Stimulated activated CD4-positive, alpha-beta T cell treated with anti-CD3 and anti-CD28 coated beads, Interleukin-4, amount 100 ng/mL, for 1 hour (primary cell): ENCODE measurements at regions not wholly inside any gene's neighbourhood (a gene's known extent, or its start where the extent isn't known, plus 50 kb on each side); places are given as distances from the start of the nearest gene placed in this dataset.

Experiments used
- DNase-seq: peaks from one replicate; pipeline ENCODE4 v3.0.0-alpha.2; 2020

DNA sequence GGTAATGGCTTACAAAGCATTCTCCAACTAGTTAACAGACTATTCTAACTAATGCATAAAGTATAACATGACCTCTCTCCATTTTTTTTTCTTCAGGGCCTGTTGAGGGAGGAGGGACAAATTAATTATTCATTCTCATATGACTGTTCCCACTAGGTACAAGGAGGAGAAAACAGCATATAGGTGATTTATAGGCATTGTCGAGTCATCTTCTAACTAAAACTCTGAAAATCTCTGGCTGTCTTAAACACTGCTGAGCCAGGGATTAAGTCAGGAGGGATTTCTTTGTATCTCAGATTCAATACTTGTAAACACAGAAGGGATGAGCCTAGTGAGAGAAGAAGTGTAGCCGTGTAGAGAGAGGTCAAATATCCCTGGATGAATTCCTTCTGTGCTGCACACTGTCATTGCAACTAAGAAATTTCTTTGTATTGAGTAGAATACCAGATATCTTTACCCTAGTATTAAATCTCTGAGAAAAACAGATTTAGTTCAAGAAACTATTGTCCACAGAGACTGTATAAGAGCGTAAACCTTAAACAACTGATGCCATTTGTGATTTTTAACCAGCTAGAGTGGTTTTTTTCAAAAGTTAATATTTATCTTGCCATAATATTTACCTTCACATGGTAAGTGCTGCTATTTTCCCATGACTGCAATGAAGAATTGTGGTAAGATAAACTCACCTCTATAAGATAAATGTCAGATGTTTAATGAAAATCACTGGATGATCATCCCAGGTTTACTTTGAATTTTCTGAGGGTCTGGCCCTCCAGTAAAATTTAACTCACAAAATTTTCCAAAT lies 465.3 kb downstream of the RWDD3 start:
- DNase-seq: no peak

DNA sequence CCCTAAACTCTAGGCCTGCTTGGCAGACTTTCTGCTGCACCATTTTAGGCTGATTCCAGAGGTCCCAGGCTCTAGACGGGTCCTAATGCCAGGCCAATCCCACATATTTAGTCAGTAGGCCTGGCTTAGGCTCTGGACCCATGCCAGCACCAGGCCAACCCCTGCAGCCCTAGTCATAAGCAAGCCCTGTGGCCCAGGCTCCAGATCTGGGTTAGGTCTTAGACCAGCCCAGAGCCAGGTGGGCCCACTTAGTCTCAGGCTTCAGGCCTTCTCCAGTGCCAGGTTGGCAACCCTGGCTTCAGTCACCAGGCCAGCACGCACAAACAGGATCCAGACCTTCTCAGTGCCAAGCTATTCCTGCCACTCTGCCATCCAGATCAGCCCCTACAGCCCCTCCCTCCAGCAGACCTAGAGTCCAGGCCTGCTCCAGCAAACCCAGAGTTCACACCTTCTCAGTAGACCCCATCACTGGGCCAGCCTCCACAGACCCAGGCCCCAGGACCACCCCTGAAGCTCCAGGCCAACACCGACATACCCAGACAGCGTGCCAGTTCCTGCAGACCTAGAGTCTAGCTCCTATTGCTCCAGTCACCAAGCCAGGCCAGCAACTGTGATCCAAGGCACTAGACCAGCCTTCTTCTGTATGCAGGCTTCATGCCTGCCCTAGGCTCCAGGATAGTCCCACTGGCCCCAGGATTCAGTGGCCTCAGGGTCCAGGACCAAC lies 467.6 kb downstream of the RWDD3 start:
- no peak for DNase-seq

DNA sequence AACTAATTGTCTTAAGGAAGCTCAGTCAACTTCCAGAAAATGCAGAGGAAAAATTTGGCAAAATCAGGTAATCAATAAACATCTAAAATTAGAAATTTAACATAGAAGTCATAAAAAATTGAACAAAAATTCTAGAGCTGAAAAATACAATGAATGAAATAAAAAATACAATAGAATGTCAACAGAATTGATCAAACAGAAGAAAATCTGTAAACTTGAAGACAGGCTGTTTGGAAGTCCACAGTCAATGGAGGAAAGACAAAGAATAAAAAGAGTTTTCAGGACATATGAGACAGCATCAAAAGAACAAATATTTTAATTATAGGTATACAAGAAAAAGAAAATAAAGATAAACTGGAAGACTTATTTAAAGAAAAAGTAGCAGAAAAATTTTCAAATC lies 469.0 kb downstream of the RWDD3 start:
- no peak for DNase-seq

DNA sequence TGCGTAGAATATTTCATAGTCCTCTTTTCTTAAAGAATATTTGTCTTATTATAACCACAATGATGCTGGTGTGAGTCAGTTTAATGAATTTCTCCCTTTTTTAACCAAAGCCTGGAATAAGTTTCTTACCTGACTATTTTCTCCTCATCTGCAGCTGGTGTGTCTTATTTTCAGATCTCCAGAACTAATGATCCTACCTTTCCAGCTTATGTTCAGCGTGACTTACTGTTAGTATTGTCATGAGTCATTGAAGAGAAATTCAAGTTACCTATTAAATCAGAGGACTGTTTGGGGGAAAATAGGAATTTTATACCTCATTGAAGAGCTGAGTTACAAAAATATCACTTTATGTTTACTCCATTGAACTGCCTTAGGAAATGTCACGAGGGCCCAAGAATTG lies 482.1 kb downstream of the RWDD3 start:
- DNase-seq: no peak

DNA sequence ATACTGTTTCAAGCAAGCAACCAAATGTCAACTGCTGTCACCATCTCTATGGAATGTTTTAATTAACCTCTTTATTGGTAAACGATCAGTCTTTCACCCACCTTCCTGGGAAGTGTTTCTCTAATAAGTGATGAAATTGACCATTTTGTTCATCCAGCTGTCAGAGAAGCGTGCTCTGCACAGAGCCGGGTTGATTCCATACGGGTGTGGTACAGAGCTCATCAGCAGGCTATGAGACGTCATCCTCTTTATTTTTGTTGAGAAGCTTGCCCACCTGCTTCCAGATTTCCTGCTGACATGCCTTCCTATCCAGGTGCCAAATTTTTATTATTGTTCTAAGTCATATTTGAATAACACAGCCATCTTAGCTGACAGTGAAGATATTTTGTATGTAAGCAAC lies 482.5 kb downstream of the RWDD3 start:
- no peak for DNase-seq

DNA sequence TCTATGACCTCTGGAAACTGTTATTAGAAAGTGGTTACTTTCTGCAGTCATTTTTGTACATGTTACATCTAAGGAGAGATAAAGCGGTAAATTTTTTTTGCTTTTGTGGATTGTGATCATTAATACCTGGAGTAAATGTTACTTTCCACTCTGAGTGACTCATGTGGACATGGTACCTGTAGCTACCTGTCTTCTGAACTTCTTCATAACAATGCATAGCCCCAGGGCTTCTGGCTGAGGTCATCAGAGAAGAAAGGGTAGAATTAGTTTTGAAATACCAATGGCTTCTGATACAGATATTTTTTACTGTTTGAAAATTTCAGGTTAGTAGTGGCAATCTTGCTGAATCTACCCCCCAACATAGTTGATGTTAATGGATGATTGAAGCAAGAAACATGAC lies 489.3 kb downstream of the RWDD3 start:
- DNase-seq: no peak

DNA sequence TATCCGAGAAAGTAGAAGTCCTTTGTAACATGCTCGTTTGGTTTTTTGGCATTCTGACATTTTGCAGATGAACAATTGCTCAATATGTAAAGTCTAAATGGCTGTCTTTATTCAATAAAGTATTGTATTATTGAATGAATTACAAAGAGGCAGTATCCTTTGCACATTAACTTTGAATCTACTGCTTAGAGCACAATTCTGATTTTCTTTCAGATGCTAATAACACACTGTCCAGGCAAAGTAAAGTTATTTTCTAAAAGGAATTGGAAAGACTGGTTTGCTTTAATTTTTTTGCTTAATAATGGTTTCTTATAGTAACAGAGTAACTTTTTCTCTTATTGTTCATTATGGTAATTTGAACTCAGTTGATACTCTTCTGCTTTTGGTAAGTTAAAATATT lies 494.8 kb downstream of the RWDD3 start:
- DNase-seq: no peak

DNA sequence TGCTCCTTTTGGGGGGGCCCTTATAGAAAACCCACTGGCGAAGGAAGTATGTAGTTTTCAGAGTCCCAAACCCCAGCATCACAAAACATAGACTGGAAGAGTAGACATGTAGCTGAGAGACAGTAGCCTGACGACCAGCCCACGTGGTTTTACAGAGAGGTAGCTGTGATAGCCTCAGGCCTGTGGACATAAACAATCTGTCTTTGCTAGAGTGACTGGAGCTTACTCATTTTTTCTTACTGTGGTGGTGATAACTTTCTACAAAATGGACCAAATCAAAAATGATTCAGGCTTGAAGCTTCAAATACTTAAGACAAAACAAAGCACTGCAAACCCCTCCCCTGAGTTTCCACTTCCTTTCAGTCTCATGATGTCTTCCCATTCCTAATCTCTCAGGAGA lies 497.0 kb downstream of the RWDD3 start:
- no peak for DNase-seq

DNA sequence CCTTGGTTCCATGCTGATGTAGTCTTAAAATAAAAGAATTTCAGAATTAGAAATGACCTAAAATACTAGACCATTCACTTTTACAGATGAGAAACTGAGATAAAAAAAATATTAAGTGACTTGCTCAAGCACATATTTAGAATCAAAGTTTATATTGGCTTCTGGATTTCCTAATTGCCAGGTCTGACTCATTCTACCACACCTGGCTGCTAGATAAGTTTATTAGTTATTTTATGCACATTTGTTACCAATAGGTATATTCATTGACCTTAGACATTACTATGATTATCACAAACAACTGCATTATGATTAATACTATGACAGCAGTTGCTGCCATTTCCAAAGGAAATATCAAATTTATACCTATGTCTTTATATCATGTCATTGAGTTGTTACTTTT lies 497.5 kb downstream of the RWDD3 start:
- DNase-seq: no peak

DNA sequence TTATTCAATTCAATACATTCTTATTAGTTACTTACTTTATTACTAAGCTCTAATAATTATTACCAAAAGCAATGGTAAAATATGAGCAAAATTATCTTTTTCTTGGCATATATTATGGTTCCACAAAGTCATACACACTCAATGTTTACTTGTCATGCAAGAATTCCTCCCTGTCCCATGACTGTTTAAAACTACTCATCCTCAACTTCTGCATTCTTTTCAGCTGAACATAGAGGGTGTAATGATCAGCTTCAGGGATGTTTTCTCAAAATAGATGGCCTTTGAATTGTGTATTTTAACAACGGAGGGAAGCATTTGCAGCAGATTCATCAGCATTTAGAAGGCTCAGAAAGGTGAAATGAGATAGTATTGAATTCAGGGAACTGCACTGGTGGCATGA lies 499.0 kb downstream of the RWDD3 start:
- no peak for DNase-seq

DNA sequence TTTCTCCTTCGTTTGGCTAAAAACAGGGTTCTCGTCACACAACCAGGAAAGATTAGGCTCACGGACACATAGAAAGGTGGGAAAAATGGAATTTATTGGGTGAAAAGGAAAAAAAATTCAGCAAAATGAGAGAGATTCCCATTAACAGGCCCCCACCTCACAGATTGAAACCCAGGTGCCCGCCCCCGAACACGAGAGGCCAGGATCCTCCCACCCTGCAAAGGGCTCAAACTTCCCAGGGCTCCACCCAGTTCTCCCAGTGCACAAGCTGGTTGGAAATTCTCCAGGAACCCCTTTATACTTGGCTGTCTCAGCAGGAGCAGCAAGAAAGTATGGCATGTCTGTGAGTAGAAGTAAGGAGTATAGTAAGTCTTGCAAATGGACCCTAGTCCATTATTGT lies 499.7 kb downstream of the RWDD3 start:
- no peak for DNase-seq

DNA sequence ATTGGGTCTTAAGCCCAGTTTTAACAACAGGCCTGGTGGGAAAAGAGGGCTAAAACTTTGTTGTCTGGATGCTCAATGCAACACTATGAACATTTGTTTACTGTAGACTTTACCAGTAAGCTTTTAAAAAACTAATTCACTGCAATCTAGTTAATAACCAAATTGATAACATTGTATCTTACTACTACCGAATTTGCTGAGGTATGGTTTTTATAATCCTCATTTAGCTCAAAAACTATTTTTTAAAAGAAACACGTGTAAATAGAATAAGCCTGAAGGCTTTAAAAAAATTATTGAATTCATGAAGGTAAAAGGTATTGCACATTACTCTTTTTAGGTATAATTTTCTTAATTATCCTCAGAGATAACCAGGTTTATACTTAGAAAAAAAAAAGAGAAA lies 500.6 kb downstream of the RWDD3 start:
- DNase-seq: no peak

DNA sequence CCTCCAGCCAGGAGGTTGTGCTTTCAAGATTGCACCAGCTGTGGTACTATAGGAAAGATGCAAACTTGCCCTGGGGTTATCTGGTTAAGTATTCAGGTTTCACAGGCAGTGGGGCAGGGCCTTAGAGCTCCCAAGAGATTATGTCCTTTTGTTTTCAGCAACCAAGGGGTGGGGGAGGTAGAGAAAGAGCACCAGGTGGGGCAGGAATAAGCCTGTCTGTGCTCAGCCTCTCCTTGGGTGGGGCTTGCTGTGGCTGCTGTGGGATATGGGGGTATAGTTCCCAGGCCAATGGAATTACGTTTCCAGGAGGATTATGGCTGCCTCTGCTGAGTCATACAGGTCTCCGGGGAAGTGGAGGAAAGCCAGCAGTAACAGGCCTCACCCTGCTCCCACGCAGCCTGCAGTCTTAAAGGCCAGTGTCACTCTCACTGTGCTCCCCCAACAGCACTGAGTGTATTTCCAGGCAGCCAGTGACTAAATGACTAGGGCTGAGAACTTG lies 508.6 kb downstream of the RWDD3 start:
- DNase-seq: no peak

DNA sequence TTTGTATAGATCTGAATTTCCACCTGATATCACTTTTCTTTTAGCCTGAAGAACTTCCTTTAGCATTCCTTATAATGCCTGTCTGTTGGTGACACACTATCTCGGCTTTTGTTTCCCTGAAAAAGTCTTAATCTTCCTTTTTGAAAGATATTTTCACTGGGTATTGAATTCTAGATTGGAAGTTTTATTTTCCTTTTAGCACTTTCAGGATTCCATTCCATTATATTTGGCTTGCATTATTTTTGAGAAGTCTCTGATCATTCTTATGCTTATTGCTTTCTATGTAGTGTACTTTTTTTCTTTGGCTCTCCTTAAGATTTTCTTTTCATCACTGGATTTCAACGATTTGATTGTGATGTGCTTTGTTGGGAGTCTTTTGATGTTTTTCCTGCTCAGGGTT lies 510.7 kb downstream of the RWDD3 start:
- no peak for DNase-seq

DNA sequence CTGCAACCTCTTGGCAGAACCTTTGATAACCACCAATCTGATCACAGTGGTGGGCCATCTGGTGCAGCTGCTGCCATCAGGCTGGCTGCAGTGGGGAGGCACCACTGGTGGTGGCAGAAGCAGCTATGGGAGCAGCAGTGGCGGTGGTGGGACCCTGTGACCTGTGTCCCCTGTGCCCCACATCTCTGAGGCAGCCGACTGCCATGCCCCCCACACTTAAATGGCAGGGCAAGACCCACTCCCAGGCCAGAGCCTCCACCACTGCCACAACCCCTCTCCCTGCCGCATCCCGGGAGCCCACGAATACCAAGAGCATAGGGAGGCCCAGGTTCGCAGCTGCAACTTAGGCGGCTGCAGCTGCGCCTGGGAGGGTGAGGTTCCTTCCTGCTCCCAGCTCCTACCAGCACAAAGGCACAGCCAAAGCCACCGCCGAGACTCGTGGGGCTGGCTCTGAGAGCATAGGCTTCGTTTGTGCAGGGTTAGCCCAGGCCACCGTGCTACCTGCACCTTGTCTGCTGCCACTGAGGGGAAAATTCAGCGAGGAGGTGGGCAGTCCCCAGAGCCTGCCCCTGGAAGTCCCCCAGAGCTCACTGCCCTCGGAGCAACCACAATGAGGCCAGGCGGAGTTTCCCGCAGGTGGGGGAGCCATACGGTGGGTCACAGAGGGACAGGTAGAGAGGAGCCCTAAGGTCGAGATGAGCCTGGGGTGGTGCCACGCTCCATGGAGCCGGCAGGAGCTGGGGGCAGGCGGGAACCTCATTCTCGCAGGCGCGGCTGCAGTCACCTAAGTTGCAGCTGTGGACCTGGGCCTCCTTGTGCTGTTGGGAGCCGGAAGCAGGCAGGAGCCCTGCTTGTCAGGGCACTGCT lies 518.7 kb downstream of the RWDD3 start:
- no peak for DNase-seq

DNA sequence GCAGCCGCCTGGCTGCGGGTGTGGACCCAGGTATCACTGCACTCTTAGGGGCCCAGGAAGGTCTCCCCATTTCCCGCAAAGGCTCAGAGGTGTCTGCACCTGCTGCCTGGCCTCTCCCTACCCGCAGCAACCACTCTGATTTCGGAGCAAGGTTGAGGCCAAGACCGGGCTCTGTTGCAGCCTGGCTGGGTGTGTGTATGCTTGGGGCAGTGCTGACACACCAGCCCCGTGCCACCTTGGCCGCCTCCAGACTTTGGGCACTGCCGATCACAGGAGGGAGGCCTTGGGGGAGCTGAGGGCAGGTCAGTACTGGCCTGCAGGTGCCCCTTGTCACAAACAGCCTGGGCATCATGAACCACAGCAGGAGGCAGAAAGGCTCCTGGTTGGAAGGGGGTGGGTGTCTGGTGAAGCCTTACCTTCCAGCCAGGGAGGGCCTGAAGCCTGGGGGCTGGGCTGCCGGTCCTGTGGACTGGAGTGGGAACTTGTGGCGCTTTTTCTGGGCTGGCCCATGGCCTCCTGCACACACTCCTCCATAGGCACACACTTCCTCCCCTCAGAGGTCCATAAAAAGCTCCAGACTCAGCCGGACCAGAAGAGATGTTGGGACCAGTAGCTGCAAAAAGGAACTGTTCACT lies 519.5 kb downstream of the RWDD3 start:
- DNase-seq: no peak

DNA sequence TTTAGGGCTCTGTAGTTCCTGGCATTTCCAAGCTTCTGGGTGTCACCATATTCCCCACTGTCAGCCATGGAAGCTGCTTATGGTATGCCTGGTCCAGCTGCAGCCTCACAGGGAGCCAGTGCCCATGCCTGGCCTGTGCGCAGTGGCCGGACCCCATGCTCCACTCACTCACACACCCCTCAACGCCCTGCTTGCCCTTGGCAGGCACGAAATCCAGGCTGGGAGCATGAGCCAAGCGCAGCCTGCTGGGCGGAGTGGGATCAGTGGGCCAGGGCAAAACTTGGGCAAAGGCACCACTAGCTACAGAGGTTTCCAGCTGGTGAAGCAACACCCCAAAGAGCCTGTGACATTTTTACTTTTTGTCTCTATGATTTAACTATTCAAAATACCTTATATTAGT lies 520.4 kb downstream of the RWDD3 start:
- no peak for DNase-seq

DNA sequence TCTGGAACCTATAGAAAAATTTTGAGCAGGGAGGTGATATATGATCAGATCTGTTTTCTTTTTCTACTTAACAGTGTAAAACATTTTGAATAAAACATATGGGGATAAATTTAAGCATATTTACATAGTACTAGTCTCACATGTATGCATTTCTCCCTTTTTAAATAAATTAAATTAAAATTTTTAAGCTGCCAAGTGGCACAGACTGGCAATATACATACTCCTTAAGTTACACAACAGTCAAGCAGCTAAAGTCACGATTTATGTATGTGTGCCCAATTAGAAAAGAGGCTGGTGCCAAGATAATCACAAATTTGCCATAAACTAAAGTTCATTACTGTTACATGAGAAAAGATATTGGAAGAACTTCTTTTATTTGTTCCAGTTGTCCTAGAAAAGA lies 532.0 kb downstream of the RWDD3 start:
- DNase-seq: no peak

DNA sequence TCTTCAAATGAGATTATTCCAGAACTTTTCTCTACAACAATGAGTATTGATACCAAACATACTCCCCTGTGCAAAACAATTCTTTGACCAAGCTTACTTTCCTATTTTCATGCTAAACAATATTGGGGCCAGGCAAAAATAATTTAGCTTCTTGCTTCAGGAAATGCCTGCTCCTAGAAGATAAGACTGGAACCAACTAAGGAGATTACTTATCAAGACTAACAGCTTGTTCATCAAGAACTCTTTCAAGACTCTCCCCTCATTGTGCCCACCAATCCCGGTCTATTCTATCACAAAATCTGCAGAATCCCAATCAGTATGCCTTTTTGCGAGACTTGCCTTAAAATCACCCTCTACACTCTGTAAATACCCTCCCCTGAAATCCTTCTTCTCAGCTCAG lies 536.6 kb downstream of the RWDD3 start:
- no peak for DNase-seq

DNA sequence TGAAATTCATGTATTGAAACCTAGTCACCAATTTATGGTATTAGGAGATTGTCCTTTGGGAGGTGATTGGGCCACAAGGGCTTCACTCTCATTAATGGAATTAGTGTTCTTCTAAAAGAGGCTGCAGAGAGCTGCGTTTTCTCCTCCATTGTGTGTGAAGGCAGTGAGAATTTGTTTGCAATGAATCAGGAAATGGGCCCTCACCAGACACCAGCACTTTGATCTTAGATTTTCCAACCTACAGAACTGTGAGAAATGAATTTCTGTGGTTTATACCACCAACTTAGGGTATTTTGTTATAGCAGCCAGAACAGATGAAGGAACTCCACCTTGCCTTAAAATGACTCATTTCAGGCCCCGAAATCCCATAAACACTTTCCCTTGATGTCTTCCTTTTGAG lies 544.2 kb downstream of the RWDD3 start:
- no peak for DNase-seq

DNA sequence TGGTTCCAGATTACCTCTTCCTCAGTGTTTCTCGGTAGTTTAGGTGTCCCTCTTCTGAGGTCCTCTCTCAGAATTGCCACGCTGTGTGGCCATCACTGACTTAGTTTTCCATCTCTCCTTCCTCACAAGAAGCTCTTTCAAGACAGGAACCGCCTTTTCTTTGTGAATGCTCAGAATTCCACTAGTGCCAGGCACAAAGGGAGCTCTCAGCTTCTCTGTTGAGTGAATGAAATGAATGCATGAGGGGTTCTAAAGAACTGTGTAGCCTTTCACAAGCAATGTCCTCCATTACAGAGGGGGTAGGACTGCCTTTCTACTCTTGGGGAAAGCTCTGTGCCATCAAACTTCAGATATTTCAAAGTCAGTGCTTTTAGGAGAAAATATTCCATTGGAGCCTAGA lies 546.8 kb downstream of the RWDD3 start:
- no peak for DNase-seq

DNA sequence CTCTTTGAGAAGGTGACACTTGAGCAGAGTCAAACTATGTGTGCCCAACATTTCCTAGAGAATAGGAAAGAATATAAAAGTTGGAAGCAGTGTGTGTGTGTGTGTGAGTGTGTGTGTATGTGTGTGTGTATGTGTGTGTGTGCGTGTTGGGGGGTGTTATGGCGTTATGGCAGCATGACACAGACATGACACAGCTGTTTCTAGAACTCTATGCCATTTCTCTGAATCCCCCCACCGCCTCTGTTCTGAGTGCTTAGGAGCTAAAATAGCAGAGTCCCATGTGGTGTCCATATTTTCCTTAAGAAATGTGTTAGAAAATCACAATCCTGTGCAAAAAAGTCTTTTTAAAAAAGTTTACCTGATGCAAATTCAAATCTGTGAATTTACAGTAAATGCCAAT lies 556.1 kb downstream of the RWDD3 start:
- no peak for DNase-seq

DNA sequence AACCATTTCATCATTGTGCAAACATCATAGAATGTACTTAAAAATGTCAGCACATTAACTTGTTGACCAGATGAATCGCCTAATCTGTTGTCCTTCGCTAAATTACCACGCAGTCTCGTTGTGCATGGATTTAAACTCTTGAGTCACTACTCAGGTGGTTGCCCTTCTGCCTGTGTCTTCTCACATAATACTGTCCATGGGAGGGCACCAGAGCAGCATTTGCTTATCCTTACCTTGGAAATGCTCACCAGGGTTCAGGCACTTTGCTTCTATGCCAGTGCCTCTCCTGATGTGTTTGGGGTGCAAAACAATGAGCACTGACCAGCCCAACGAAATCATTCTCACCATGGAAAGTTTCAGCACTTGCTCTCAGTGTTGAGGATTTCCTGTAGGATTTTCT lies 559.9 kb downstream of the RWDD3 start:
- DNase-seq: no peak
